ENCODE measurements at regions not wholly inside any gene's neighbourhood (a gene's known extent, or its start where the extent isn't known, plus 50 kb on each side); places are given as distances from the start of the nearest gene placed in this dataset.
"Not testable (repeated sequence)": the region's sequence is repeated elsewhere in the genome, so short reads cannot be mapped to it uniquely, and the experiment has no call there.

GRCh38 chr5:124022966-124023365, 511.0 kb downstream of the CSNK1G3 start:
- no peak overlapping the region for H3K27ac ChIP-seq (ENCODE audit: low read length)
- no peaks in the 10 kb centered on the region for H3K27me3 ChIP-seq (ENCODE audit: control insufficient read depth, insufficient read depth, low read length)
- no peak overlapping the region for H3K4me3 ChIP-seq (ENCODE audit: low read length)
- no peak for DNase-seq (ENCODE audit: low read depth, low spot score)
- no peaks in the 10 kb centered on the region for H3K9me3 ChIP-seq (ENCODE audit: control insufficient read depth, insufficient read depth, low read length)
- no peaks in the 10 kb centered on the region for H3K4me1 ChIP-seq (ENCODE audit: control insufficient read depth, insufficient read depth, low read length)
- H3K36me3 ChIP-seq (ENCODE audit: control insufficient read depth, insufficient read depth, low read length), result no peaks in the 10 kb centered on the region
- no CpG with 5 or more reads among the region's 3 CpGs for WGBS (ENCODE audit: insufficient coverage, insufficient read length)

DNA sequence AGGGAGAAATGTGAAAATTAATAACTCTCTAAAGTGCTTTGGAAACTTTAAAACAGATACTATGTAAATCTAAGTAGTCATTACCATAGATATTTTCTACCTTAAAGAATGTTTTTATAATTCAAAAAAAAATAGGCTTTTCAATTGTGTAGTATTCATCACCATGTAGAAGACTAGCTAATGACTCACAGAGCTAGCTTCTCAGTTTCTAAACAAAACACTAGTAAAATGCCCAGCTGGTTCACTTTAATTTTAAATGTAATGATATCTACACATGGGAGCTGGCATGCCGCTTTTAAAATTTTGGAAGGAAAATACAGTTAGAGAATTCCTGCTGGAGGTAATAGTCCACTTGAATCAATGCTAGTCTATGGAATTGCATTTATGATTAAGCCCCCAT, 509.8 kb downstream of the CSNK1G3 start:
- no peaks in the 10 kb centered on the region for H3K36me3 ChIP-seq (ENCODE audit: control insufficient read depth, insufficient read depth, low read length)
- no peak for DNase-seq (ENCODE audit: low read depth, low spot score)
- H3K27me3 ChIP-seq (ENCODE audit: control insufficient read depth, insufficient read depth, low read length), result no peaks in the 10 kb centered on the region
- no peak overlapping the region for H3K4me3 ChIP-seq (ENCODE audit: low read length)
- no peak overlapping the region for H3K27ac ChIP-seq (ENCODE audit: low read length)
- WGBS (ENCODE audit: insufficient coverage, insufficient read length), result no CpG with 5 or more reads among the region's 1 CpG
- H3K9me3 ChIP-seq (ENCODE audit: control insufficient read depth, insufficient read depth, low read length), result no peaks in the 10 kb centered on the region
- no peaks in the 10 kb centered on the region for H3K4me1 ChIP-seq (ENCODE audit: control insufficient read depth, insufficient read depth, low read length)

DNA sequence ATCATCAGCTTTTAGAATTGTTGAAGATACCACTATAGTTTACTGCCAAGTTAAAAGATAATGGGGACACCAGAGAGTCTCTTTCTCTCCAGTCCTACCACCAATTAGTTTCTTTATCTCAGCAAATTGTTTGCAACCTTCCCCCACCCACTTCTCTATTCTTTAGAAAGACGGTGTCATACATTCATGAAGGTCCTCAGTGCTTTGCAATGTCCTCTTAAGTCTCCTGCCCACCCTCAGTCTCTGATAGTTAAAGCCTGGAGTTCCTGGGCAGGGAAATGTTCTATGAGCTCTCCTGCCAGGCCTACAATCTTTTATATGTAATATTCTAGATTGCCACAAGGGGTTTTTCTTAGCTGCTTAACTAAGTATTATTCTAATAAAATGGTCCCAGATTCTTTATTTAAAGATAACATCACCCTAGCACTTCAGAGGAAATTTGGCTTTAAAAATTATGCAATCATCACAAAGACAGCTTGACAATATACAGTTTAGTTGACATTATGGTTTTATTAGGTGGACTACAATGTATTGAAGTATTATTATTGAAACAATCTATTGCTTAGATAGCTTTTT, 509.2 kb downstream of the CSNK1G3 start:
- Histone ChIP-seq H3K27ac (ENCODE audit: low read length) (no peak overlapping the region), H3K36me3 (ENCODE audit: control insufficient read depth, insufficient read depth, low read length) (no peaks in the 10 kb centered on the region), H3K9me3 (ENCODE audit: control insufficient read depth, insufficient read depth, low read length) (no peaks in the 10 kb centered on the region), H3K4me1 (ENCODE audit: control insufficient read depth, insufficient read depth, low read length) (no peaks in the 10 kb centered on the region), H3K4me3 (ENCODE audit: low read length) (no peak overlapping the region), H3K27me3 (ENCODE audit: control insufficient read depth, insufficient read depth, low read length) (no peaks in the 10 kb centered on the region)
- WGBS (ENCODE audit: insufficient coverage, insufficient read length), result no CpG with 5 or more reads among the region's 1 CpG
- no peak for DNase-seq (ENCODE audit: low read depth, low spot score)

DNA sequence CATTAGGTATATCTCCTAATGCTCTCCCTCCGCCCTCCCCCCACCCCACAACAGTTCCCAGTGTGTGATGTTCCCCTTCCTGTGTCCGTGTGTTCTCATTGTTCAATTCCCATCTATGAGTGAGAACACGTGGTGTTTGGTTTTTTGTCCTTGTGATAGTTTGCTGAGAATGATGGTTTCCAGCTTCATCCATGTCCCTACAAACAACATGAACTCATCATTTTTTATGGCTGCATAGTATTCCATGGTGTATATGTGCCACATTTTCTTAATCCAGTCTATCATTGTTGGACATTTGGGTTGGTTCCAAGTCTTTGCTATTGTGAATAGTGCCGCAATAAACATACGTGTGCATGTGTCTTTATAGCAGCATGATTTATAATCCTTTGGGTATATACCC, 505.3 kb downstream of the CSNK1G3 start:
- not testable (repeated sequence) for H3K4me3 ChIP-seq (ENCODE audit: low read length); H3K27me3 ChIP-seq (ENCODE audit: control insufficient read depth, insufficient read depth, low read length); H3K36me3 ChIP-seq (ENCODE audit: control insufficient read depth, insufficient read depth, low read length); H3K9me3 ChIP-seq (ENCODE audit: control insufficient read depth, insufficient read depth, low read length); DNase-seq (ENCODE audit: low read depth, low spot score); H3K4me1 ChIP-seq (ENCODE audit: control insufficient read depth, insufficient read depth, low read length); H3K27ac ChIP-seq (ENCODE audit: low read length)
- no CpG with 5 or more reads among the region's 5 CpGs for WGBS (ENCODE audit: insufficient coverage, insufficient read length)

DNA sequence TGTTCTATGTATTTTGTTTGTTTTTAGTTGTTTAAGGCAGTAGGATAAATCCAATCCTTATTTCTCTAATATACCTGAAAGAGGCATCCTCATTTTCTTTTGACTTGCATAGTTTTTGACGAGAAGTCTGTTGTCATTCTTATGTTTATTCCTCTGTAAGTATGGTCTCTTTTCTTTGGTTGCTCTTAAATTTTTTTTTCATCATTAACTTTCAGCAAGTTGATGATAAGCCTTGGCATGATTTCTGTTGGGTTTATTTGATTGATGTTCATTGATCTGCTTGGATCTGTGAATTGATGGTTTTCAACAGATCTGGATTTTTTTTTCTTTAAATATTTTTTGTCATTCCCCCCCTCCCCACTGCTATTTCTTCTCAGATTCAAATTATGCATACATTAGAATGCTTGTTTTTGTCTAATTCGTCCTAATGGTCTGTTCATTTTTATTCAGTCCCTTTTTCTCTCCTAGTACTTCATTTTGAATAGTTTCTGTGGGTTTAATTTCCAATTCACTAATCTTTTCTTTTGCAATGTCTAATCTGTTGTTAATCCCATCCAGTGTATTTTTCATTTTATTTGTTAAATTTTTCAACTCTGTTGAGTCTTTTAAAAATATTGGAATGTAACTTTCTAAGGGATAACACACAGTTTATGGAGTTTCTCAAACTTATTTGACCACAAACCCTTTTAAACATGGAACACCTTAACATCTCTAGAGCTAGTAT, 495.9 kb downstream of the CSNK1G3 start:
- Histone ChIP-seq H3K27me3 (ENCODE audit: control insufficient read depth, insufficient read depth, low read length) (no peaks in the 10 kb centered on the region), H3K27ac (ENCODE audit: low read length) (no peak overlapping the region), H3K9me3 (ENCODE audit: control insufficient read depth, insufficient read depth, low read length) (no peaks in the 10 kb centered on the region), H3K36me3 (ENCODE audit: control insufficient read depth, insufficient read depth, low read length) (no peaks in the 10 kb centered on the region), H3K4me1 (ENCODE audit: control insufficient read depth, insufficient read depth, low read length) (no peaks in the 10 kb centered on the region), H3K4me3 (ENCODE audit: low read length) (no peak overlapping the region)
- no peak for DNase-seq (ENCODE audit: low read depth, low spot score)
- WGBS (ENCODE audit: insufficient coverage, insufficient read length), result no CpG with 5 or more reads among the region's 2 CpGs

GRCh38 chr5:124001036-124001615, 489.1 kb downstream of the CSNK1G3 start:
- H3K27me3 ChIP-seq (ENCODE audit: control insufficient read depth, insufficient read depth, low read length), result no peaks in the 10 kb centered on the region
- no peak overlapping the region for H3K4me3 ChIP-seq (ENCODE audit: low read length)
- no peaks in the 10 kb centered on the region for H3K36me3 ChIP-seq (ENCODE audit: control insufficient read depth, insufficient read depth, low read length)
- no CpG with 5 or more reads among the region's 4 CpGs for WGBS (ENCODE audit: insufficient coverage, insufficient read length)
- H3K27ac ChIP-seq (ENCODE audit: low read length), result no peak overlapping the region
- DNase-seq (ENCODE audit: low read depth, low spot score), result no peak
- no peaks in the 10 kb centered on the region for H3K4me1 ChIP-seq (ENCODE audit: control insufficient read depth, insufficient read depth, low read length)
- no peaks in the 10 kb centered on the region for H3K9me3 ChIP-seq (ENCODE audit: control insufficient read depth, insufficient read depth, low read length)

- H3K36me3 ChIP-seq (ENCODE audit: control insufficient read depth, insufficient read depth, low read length), result no peaks in the 10 kb centered on the region
- no peak overlapping the region for H3K27ac ChIP-seq (ENCODE audit: low read length)
- H3K9me3 ChIP-seq (ENCODE audit: control insufficient read depth, insufficient read depth, low read length), result no peaks in the 10 kb centered on the region
- no CpG with 5 or more reads among the region's 2 CpGs for WGBS (ENCODE audit: insufficient coverage, insufficient read length)
- no peak overlapping the region for H3K4me3 ChIP-seq (ENCODE audit: low read length)
- H3K4me1 ChIP-seq (ENCODE audit: control insufficient read depth, insufficient read depth, low read length), result no peaks in the 10 kb centered on the region
- DNase-seq (ENCODE audit: low read depth, low spot score), result no peak
- no peaks in the 10 kb centered on the region for H3K27me3 ChIP-seq (ENCODE audit: control insufficient read depth, insufficient read depth, low read length)
These were observed 488.6 kb downstream of the CSNK1G3 start for GRCh38 chr5:124000538-124000937.

GRCh38 chr5:123997462-123998215, 485.7 kb downstream of the CSNK1G3 start:
- Histone ChIP-seq H3K27me3 (ENCODE audit: control insufficient read depth, insufficient read depth, low read length) (no peaks in the 10 kb centered on the region), H3K9me3 (ENCODE audit: control insufficient read depth, insufficient read depth, low read length) (no peaks in the 10 kb centered on the region), H3K27ac (ENCODE audit: low read length) (no peak overlapping the region), H3K4me3 (ENCODE audit: low read length) (no peak overlapping the region), H3K36me3 (ENCODE audit: control insufficient read depth, insufficient read depth, low read length) (no peaks in the 10 kb centered on the region), H3K4me1 (ENCODE audit: control insufficient read depth, insufficient read depth, low read length) (no peaks in the 10 kb centered on the region)
- DNase-seq (ENCODE audit: low read depth, low spot score), result no peak
- WGBS (ENCODE audit: insufficient coverage, insufficient read length), result no CpG with 5 or more reads among the region's 7 CpGs

- no peaks in the 10 kb centered on the region for H3K9me3 ChIP-seq (ENCODE audit: control insufficient read depth, insufficient read depth, low read length)
- no peaks in the 10 kb centered on the region for H3K36me3 ChIP-seq (ENCODE audit: control insufficient read depth, insufficient read depth, low read length)
- DNase-seq (ENCODE audit: low read depth, low spot score), result no peak
- no peaks in the 10 kb centered on the region for H3K27me3 ChIP-seq (ENCODE audit: control insufficient read depth, insufficient read depth, low read length)
- H3K4me1 ChIP-seq (ENCODE audit: control insufficient read depth, insufficient read depth, low read length), result no peaks in the 10 kb centered on the region
- H3K27ac ChIP-seq (ENCODE audit: low read length), result no peak overlapping the region
- H3K4me3 ChIP-seq (ENCODE audit: low read length), result no peak overlapping the region
These were observed 485.1 kb downstream of the CSNK1G3 start for GRCh38 chr5:123997064-123997461.

DNA sequence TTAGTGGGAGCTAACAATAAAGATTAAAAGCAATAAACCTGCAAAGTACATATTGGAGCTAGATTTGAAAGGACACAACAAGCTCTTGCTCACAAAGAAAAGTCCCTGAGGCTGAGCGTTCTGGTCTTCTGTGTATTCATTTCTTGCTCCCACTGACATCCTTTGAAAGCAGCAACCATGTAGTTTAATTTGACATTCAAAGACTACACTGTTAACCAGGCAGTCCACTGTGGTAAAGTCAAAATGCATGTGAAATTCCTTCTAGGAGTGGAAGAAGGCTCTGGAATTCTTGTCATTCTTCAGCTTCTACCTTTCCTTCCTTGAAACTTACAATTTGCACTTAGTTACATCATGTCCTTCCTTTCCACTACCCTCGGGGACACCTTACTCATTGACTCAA, 480.7 kb downstream of the CSNK1G3 start:
- no CpG with 5 or more reads among the region's 2 CpGs for WGBS (ENCODE audit: insufficient coverage, insufficient read length)

More for the DNA sequence above, 480.7 kb downstream of the CSNK1G3 start:
- no peak overlapping the region for H3K4me3 ChIP-seq (ENCODE audit: low read length)
- H3K36me3 ChIP-seq (ENCODE audit: control insufficient read depth, insufficient read depth, low read length), result no peaks in the 10 kb centered on the region
- H3K27ac ChIP-seq (ENCODE audit: low read length), result no peak overlapping the region
- DNase-seq (ENCODE audit: low read depth, low spot score), result no peak
- no peaks in the 10 kb centered on the region for H3K9me3 ChIP-seq (ENCODE audit: control insufficient read depth, insufficient read depth, low read length)
- H3K27me3 ChIP-seq (ENCODE audit: control insufficient read depth, insufficient read depth, low read length), result no peaks in the 10 kb centered on the region
- no peaks in the 10 kb centered on the region for H3K4me1 ChIP-seq (ENCODE audit: control insufficient read depth, insufficient read depth, low read length)

All from iPS DF 6.9 (cell line).